ENCODE measurements at regions not wholly inside any gene's neighbourhood (a gene's known extent, or its start where the extent isn't known, plus 50 kb on each side); places are given as distances from the start of the nearest gene placed in this dataset.

GRCh38 chr2:103615611-103616105 is 853.8 kb downstream of the TMEM182 start:
- H3K27me3 ChIP-seq (ENCODE audit: control insufficient read depth in 2 of 2, insufficient read depth in 2 of 2, low read length in 2 of 2): no peaks in the 10 kb centered on the region
- no peak overlapping the region for H3K27ac ChIP-seq (ENCODE audit: insufficient read depth, low read depth, low read length)
- no peaks in the 10 kb centered on the region for H4K20me1 ChIP-seq (replicated peaks; ENCODE audit: control insufficient read depth, extremely low read depth, insufficient read depth, low read length)
- ChIA-PET CTCF (no interaction called here), POLR2A (no interaction called here)
- no peaks in the 10 kb centered on the region for H3K79me2 ChIP-seq (ENCODE audit: control insufficient read depth, insufficient read depth, low read length)
- BruUV-seq (replicated peaks): no TSS peak
- no peak overlapping the region for H3K4me3 ChIP-seq (replicated peaks in 1 of 3; ENCODE audit: insufficient read depth in 1 of 3, low read depth in 1 of 3, low read length in 3 of 3)
- no peaks in the 10 kb centered on the region for H3K4me1 ChIP-seq (ENCODE audit: control insufficient read depth, extremely low read depth, insufficient read depth, low read length)
- dilution Hi-C loops (cut with MboI; ENCODE audit: extremely low pct_ligation_motif_present, low sequenced_read_pairs) (no loop called here), intact Hi-C loops (cut with micrococcal nuclease) (no loop called here)
- H3K4me2 ChIP-seq (ENCODE audit: insufficient read depth, low read length): no peak overlapping the region
- no peak for FAIRE-seq
- H2AFZ ChIP-seq (ENCODE audit: low read depth, low read length): no peak overlapping the region
- no peaks in the 10 kb centered on the region for H3K9me1 ChIP-seq (replicated peaks; ENCODE audit: control insufficient read depth, extremely low read depth, insufficient read depth, low read length)
- DNase-seq (ENCODE audit: low read depth, low spot score): no peak
- H3K9me3 ChIP-seq (replicated peaks; ENCODE audit: control insufficient read depth, insufficient read depth, low read length): peaks cover 12% of the 10 kb centered on the region
- H3K36me3 ChIP-seq (ENCODE audit: control insufficient read depth in 2 of 2, extremely low read depth in 1 of 2, insufficient read depth in 2 of 2, low read length in 2 of 2): no peaks in the 10 kb centered on the region
- no peak overlapping the region for H3K9ac ChIP-seq (replicated peaks; ENCODE audit: extremely low read depth, insufficient read depth, low read length)
- TF ChIP-seq EZH2 (IDR thresholded peaks at IDR 0.05; ENCODE audit: borderline replicate concordance, low read depth, low read length, severe bottlenecking) (no peak), MAX (IDR thresholded peaks at IDR 0.05; ENCODE audit: insufficient read depth, insufficient read length) (no peak), MYC (IDR thresholded peaks at IDR 0.05; ENCODE audit: low read depth, low read length) (no peak), JUN (IDR thresholded peaks at IDR 0.05; ENCODE audit: borderline replicate concordance, insufficient read depth, insufficient read length, low read depth) (no peak), GATA2 (IDR thresholded peaks at IDR 0.05; ENCODE audit: insufficient read depth, insufficient read length, low read depth, low read length) (no peak), POLR2AphosphoS5 (IDR thresholded peaks at IDR 0.05; ENCODE audit: insufficient read depth, low read depth, low read length) (no peak), POLR2A (IDR thresholded peaks at IDR 0.05; ENCODE audit: low read depth, low read length) (no peak), CTCF (IDR thresholded peaks at IDR 0.05; ENCODE audit: extremely low read depth in 1 of 2, insufficient read depth in 1 of 2, low read depth in 1 of 2, low read length in 2 of 2) (no peak), FOS (IDR thresholded peaks at IDR 0.05; ENCODE audit: borderline replicate concordance, insufficient read depth, low read length) (no peak)

Measured in endothelial cell of umbilical vein (primary cell).